ENCODE measurements at regions not wholly inside any gene's neighbourhood (a gene's known extent, or its start where the extent isn't known, plus 50 kb on each side); places are given as distances from the start of the nearest gene placed in this dataset.

- no peak for TF ChIP-seq CTCF (IDR thresholded peaks at IDR 0.05; ENCODE audit: unreplicated experiment)
- BruUV-seq (replicated peaks) = no TSS peak
- CTCF ChIA-PET = no interaction called here
- H3K4me3 Mint-ChIP-seq (ENCODE audit: low read depth, unreplicated experiment) = no peak overlapping the region
- no peak for DNase-seq
- H3K4me1 Mint-ChIP-seq (ENCODE audit: low read depth, unreplicated experiment) = no peaks in the 10 kb centered on the region
- no peaks in the 10 kb centered on the region for H3K36me3 Mint-ChIP-seq (ENCODE audit: insufficient read depth, unreplicated experiment)
- H3K27ac Mint-ChIP-seq (ENCODE audit: unreplicated experiment) = no peak overlapping the region
- H3K27me3 Mint-ChIP-seq (ENCODE audit: unreplicated experiment) = no peaks in the 10 kb centered on the region
- peaks cover 2% of the 10 kb centered on the region for H3K9me3 Mint-ChIP-seq (ENCODE audit: low read depth, unreplicated experiment)
- intact Hi-C loops (cut with micrococcal nuclease; ENCODE audit: unreplicated experiment) = no loop called here
Measured at GRCh38 chr12:89786177-89786810, 77.7 kb upstream of the ATP2B1 start.

GRCh38 chr12:89783359-89784060, 74.9 kb upstream of the ATP2B1 start:
- DNase-seq = no peak
- Mint-ChIP-seq H3K4me1 (ENCODE audit: low read depth, unreplicated experiment) (no peaks in the 10 kb centered on the region), H3K36me3 (ENCODE audit: insufficient read depth, unreplicated experiment) (no peaks in the 10 kb centered on the region), H3K9me3 (ENCODE audit: low read depth, unreplicated experiment) (peaks cover 2% of the 10 kb centered on the region), H3K4me3 (ENCODE audit: low read depth, unreplicated experiment) (no peak overlapping the region), H3K27me3 (ENCODE audit: unreplicated experiment) (no peaks in the 10 kb centered on the region), H3K27ac (ENCODE audit: unreplicated experiment) (no peak overlapping the region)
- TF ChIP-seq CTCF (IDR thresholded peaks at IDR 0.05; ENCODE audit: unreplicated experiment) = no peak
- intact Hi-C loops (cut with micrococcal nuclease; ENCODE audit: unreplicated experiment) = no loop called here
- CTCF ChIA-PET = no interaction called here
- BruUV-seq (replicated peaks) = no TSS peak

GRCh38 chr12:89782807-89783206, 74.2 kb upstream of the ATP2B1 start:
- CTCF ChIA-PET = no interaction called here
- intact Hi-C loops (cut with micrococcal nuclease; ENCODE audit: unreplicated experiment) = no loop called here
- Mint-ChIP-seq H3K27me3 (ENCODE audit: unreplicated experiment) (no peaks in the 10 kb centered on the region), H3K4me1 (ENCODE audit: low read depth, unreplicated experiment) (no peaks in the 10 kb centered on the region), H3K36me3 (ENCODE audit: insufficient read depth, unreplicated experiment) (no peaks in the 10 kb centered on the region), H3K9me3 (ENCODE audit: low read depth, unreplicated experiment) (peaks cover 2% of the 10 kb centered on the region), H3K27ac (ENCODE audit: unreplicated experiment) (no peak overlapping the region), H3K4me3 (ENCODE audit: low read depth, unreplicated experiment) (no peak overlapping the region)
- BruUV-seq (replicated peaks) = no TSS peak
- DNase-seq = no peak
- TF ChIP-seq CTCF (IDR thresholded peaks at IDR 0.05; ENCODE audit: unreplicated experiment) = no peak

GRCh38 chr12:89781946-89782550, 73.4 kb upstream of the ATP2B1 start:
- H3K36me3 Mint-ChIP-seq (ENCODE audit: insufficient read depth, unreplicated experiment) = no peaks in the 10 kb centered on the region
- no TSS peak for BruUV-seq (replicated peaks)
- no peaks in the 10 kb centered on the region for H3K27me3 Mint-ChIP-seq (ENCODE audit: unreplicated experiment)
- intact Hi-C loops (cut with micrococcal nuclease; ENCODE audit: unreplicated experiment) = no loop called here
- CTCF ChIA-PET = no interaction called here
- H3K4me3 Mint-ChIP-seq (ENCODE audit: low read depth, unreplicated experiment) = no peak overlapping the region
- no peaks in the 10 kb centered on the region for H3K4me1 Mint-ChIP-seq (ENCODE audit: low read depth, unreplicated experiment)
- no peak for DNase-seq
- TF ChIP-seq CTCF (IDR thresholded peaks at IDR 0.05; ENCODE audit: unreplicated experiment) = no peak
- H3K27ac Mint-ChIP-seq (ENCODE audit: unreplicated experiment) = no peak overlapping the region
- H3K9me3 Mint-ChIP-seq (ENCODE audit: low read depth, unreplicated experiment) = peaks cover 2% of the 10 kb centered on the region
